Anterior cingulate cortex (tissue), 58 donors: ENCODE measurements at regions not wholly inside any gene's neighbourhood (a gene's known extent, or its start where the extent isn't known, plus 50 kb on each side); places are given as distances from the start of the nearest gene placed in this dataset.

Experiments used
- DNase-seq, 58 donors: peaks; one replicate each; lab custom pipeline; 2025; lab: John Stamatoyannopoulos, UW

- DNase-seq: no peak
These were observed 346.6 kb downstream of the PMP22 start for GRCh38 chr17:14918540-14918939.

GRCh38 chr17:14910916-14911315, 354.2 kb downstream of the PMP22 start:
- no peak for DNase-seq

GRCh38 chr17:14904386-14904785, 360.7 kb downstream of the PMP22 start:
- DNase-seq: no peak

- DNase-seq: no peak
These were observed 361.3 kb downstream of the PMP22 start for GRCh38 chr17:14903854-14904253.

GRCh38 chr17:14902803-14903202, 362.3 kb downstream of the PMP22 start:
- DNase-seq: no peak

- no peak for DNase-seq
These were observed 362.8 kb downstream of the PMP22 start for GRCh38 chr17:14902297-14902696.

- DNase-seq: no peak
These were observed 363.8 kb downstream of the PMP22 start for GRCh38 chr17:14901376-14901775.

- DNase-seq: no peak
These were observed 378.9 kb downstream of the PMP22 start for GRCh38 chr17:14886200-14886739.

- DNase-seq: no peak
These were observed 383.0 kb downstream of the PMP22 start for GRCh38 chr17:14882131-14882530.

GRCh38 chr17:14875557-14876412, 389.3 kb downstream of the PMP22 start:
- no peak for DNase-seq

GRCh38 chr17:14873996-14874395, 391.1 kb downstream of the PMP22 start:
- no peak for DNase-seq

GRCh38 chr17:14873540-14873939, 391.6 kb downstream of the PMP22 start:
- no peak for DNase-seq

GRCh38 chr17:14871921-14872320, 393.2 kb downstream of the PMP22 start:
- DNase-seq: no peak

GRCh38 chr17:14866266-14866665, 398.9 kb downstream of the PMP22 start:
- DNase-seq: no peak

GRCh38 chr17:14864127-14864526, 401.0 kb downstream of the PMP22 start:
- no peak for DNase-seq

- no peak for DNase-seq
These were observed 405.6 kb downstream of the PMP22 start for GRCh38 chr17:14859542-14859941.

GRCh38 chr17:14856176-14856575, 408.9 kb downstream of the PMP22 start:
- DNase-seq: no peak

GRCh38 chr17:14854691-14855090, 410.4 kb downstream of the PMP22 start:
- no peak for DNase-seq

GRCh38 chr17:14845591-14846281, 419.4 kb downstream of the PMP22 start:
- no peak for DNase-seq

- DNase-seq: no peak
These were observed 421.9 kb downstream of the PMP22 start for GRCh38 chr17:14843086-14843795.

GRCh38 chr17:14840616-14841231, 424.4 kb downstream of the PMP22 start:
- DNase-seq: no peak
